ENCODE measurements at regions not wholly inside any gene's neighbourhood (a gene's known extent, or its start where the extent isn't known, plus 50 kb on each side); places are given as distances from the start of the nearest gene placed in this dataset.

DNA sequence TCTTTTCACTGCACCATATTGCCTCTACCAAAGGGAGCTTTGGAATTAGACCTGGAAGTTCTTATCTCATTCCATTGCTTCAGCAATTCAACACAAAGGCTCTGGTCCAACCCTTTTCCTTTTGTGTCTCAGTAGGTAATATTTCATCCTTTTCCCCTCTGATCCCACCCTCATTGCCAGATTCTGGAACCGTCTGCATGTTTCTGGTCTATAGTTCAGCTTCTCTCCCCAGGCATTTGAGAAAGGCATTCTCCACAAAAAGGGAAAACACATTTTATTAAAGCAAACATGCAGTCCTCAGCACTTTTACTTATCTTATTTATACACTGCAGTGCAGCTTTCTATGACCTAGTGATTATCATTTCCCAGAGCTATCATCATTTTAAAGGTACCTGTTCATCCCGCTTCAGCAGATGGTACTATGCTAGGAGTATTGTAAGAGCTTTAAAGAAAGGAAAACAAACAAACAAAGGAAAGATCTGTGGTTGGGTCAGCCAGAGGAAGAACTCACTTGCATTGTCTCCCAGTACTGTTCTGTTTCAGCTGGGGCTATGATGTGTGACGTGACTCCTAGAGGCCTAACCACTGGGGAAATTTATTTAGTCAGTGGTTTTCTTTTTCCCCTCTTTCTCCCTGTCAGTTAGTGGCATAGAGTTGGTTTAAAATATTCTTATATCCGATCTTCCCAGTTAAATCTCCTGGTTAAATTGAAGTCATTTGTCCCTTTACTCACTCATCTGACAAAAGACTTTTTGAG, 269.2 kb downstream of the TMEM38B start (continued):
- TF ChIP-seq, protein P1, sequence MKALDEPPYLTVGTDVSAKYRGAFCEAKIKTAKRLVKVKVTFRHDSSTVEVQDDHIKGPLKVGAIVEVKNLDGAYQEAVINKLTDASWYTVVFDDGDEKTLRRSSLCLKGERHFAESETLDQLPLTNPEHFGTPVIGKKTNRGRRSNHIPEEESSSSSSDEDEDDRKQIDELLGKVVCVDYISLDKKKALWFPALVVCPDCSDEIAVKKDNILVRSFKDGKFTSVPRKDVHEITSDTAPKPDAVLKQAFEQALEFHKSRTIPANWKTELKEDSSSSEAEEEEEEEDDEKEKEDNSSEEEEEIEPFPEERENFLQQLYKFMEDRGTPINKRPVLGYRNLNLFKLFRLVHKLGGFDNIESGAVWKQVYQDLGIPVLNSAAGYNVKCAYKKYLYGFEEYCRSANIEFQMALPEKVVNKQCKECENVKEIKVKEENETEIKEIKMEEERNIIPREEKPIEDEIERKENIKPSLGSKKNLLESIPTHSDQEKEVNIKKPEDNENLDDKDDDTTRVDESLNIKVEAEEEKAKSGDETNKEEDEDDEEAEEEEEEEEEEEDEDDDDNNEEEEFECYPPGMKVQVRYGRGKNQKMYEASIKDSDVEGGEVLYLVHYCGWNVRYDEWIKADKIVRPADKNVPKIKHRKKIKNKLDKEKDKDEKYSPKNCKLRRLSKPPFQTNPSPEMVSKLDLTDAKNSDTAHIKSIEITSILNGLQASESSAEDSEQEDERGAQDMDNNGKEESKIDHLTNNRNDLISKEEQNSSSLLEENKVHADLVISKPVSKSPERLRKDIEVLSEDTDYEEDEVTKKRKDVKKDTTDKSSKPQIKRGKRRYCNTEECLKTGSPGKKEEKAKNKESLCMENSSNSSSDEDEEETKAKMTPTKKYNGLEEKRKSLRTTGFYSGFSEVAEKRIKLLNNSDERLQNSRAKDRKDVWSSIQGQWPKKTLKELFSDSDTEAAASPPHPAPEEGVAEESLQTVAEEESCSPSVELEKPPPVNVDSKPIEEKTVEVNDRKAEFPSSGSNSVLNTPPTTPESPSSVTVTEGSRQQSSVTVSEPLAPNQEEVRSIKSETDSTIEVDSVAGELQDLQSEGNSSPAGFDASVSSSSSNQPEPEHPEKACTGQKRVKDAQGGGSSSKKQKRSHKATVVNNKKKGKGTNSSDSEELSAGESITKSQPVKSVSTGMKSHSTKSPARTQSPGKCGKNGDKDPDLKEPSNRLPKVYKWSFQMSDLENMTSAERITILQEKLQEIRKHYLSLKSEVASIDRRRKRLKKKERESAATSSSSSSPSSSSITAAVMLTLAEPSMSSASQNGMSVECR (CRISPR knock-in tag; IDR thresholded peaks at IDR 0.05; ENCODE audit: borderline replicate concordance): no peak
- TF ChIP-seq, protein P2, sequence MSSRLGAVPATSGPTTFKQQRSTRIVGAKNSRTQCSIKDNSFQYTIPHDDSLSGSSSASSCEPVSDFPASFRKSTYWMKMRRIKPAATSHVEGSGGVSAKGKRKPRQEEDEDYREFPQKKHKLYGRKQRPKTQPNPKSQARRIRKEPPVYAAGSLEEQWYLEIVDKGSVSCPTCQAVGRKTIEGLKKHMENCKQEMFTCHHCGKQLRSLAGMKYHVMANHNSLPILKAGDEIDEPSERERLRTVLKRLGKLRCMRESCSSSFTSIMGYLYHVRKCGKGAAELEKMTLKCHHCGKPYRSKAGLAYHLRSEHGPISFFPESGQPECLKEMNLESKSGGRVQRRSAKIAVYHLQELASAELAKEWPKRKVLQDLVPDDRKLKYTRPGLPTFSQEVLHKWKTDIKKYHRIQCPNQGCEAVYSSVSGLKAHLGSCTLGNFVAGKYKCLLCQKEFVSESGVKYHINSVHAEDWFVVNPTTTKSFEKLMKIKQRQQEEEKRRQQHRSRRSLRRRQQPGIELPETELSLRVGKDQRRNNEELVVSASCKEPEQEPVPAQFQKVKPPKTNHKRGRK (CRISPR knock-in tag; IDR thresholded peaks at IDR 0.05; ENCODE audit: borderline replicate concordance): no peak
- TF ChIP-seq GTF2I (CRISPR knock-in tag; conservative IDR thresholded peaks at IDR 0.05) (no peak), CBFB (CRISPR knock-in tag; IDR thresholded peaks at IDR 0.05; ENCODE audit: low read depth) (no peak), ETV6 (CRISPR knock-in tag; IDR thresholded peaks at IDR 0.05) (no peak), ZNF396 (CRISPR knock-in tag; IDR thresholded peaks at IDR 0.05; ENCODE audit: borderline replicate concordance) (no peak)
- TF ChIP-seq, protein P3, sequence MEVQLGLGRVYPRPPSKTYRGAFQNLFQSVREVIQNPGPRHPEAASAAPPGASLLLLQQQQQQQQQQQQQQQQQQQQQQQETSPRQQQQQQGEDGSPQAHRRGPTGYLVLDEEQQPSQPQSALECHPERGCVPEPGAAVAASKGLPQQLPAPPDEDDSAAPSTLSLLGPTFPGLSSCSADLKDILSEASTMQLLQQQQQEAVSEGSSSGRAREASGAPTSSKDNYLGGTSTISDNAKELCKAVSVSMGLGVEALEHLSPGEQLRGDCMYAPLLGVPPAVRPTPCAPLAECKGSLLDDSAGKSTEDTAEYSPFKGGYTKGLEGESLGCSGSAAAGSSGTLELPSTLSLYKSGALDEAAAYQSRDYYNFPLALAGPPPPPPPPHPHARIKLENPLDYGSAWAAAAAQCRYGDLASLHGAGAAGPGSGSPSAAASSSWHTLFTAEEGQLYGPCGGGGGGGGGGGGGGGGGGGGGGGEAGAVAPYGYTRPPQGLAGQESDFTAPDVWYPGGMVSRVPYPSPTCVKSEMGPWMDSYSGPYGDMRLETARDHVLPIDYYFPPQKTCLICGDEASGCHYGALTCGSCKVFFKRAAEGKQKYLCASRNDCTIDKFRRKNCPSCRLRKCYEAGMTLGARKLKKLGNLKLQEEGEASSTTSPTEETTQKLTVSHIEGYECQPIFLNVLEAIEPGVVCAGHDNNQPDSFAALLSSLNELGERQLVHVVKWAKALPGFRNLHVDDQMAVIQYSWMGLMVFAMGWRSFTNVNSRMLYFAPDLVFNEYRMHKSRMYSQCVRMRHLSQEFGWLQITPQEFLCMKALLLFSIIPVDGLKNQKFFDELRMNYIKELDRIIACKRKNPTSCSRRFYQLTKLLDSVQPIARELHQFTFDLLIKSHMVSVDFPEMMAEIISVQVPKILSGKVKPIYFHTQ (CRISPR knock-in tag; IDR thresholded peaks at IDR 0.05): no peak
- TF ChIP-seq, protein P4, sequence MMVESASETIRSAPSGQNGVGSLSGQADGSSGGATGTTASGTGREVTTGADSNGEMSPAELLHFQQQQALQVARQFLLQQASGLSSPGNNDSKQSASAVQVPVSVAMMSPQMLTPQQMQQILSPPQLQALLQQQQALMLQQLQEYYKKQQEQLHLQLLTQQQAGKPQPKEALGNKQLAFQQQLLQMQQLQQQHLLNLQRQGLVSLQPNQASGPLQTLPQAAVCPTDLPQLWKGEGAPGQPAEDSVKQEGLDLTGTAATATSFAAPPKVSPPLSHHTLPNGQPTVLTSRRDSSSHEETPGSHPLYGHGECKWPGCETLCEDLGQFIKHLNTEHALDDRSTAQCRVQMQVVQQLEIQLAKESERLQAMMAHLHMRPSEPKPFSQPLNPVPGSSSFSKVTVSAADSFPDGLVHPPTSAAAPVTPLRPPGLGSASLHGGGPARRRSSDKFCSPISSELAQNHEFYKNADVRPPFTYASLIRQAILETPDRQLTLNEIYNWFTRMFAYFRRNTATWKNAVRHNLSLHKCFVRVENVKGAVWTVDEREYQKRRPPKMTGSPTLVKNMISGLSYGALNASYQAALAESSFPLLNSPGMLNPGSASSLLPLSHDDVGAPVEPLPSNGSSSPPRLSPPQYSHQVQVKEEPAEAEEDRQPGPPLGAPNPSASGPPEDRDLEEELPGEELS (CRISPR knock-in tag; IDR thresholded peaks at IDR 0.05): no peak
- TF ChIP-seq, protein P5, sequence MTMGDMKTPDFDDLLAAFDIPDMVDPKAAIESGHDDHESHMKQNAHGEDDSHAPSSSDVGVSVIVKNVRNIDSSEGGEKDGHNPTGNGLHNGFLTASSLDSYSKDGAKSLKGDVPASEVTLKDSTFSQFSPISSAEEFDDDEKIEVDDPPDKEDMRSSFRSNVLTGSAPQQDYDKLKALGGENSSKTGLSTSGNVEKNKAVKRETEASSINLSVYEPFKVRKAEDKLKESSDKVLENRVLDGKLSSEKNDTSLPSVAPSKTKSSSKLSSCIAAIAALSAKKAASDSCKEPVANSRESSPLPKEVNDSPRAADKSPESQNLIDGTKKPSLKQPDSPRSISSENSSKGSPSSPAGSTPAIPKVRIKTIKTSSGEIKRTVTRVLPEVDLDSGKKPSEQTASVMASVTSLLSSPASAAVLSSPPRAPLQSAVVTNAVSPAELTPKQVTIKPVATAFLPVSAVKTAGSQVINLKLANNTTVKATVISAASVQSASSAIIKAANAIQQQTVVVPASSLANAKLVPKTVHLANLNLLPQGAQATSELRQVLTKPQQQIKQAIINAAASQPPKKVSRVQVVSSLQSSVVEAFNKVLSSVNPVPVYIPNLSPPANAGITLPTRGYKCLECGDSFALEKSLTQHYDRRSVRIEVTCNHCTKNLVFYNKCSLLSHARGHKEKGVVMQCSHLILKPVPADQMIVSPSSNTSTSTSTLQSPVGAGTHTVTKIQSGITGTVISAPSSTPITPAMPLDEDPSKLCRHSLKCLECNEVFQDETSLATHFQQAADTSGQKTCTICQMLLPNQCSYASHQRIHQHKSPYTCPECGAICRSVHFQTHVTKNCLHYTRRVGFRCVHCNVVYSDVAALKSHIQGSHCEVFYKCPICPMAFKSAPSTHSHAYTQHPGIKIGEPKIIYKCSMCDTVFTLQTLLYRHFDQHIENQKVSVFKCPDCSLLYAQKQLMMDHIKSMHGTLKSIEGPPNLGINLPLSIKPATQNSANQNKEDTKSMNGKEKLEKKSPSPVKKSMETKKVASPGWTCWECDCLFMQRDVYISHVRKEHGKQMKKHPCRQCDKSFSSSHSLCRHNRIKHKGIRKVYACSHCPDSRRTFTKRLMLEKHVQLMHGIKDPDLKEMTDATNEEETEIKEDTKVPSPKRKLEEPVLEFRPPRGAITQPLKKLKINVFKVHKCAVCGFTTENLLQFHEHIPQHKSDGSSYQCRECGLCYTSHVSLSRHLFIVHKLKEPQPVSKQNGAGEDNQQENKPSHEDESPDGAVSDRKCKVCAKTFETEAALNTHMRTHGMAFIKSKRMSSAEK (CRISPR knock-in tag; IDR thresholded peaks at IDR 0.05; ENCODE audit: borderline replicate concordance): no peak

DNA sequence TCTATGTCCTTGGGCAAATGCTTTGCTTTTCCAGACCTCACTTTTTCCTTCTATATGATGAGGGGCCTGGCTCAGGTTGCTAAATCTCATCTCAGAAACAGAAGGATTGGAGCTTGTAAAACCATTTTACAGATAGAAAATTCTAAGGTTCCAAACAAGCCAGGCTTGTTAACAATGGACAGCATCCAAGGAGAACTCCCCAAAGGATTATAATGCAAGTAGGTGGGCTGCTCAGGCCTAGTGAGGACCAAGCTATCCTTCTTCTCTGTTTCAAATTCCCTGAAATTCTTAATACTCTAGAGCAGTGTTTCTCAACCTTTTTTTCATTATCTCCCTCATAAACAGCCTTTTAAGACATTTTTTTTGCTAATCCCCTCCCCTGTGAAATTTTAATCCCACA, 269.8 kb downstream of the TMEM38B start:
- no peaks in the 10 kb centered on the region for H3K9me3 Mint-ChIP-seq
- no peak overlapping the region for H3K27ac Mint-ChIP-seq
- ChIA-PET CTCF (no interaction called here), POLR2A (no interaction called here)
- DNase-seq (ENCODE audit: low spot score) (no peak), ATAC-seq (no peak)
- H3K4me3 Mint-ChIP-seq: no peak overlapping the region
- no peaks in the 10 kb centered on the region for H3K36me3 Mint-ChIP-seq
- H3K27me3 Mint-ChIP-seq (ENCODE audit: low read depth): no peaks in the 10 kb centered on the region
- H3K4me1 Mint-ChIP-seq: peaks cover 37% of the 10 kb centered on the region
- TF ChIP-seq, protein P6, sequence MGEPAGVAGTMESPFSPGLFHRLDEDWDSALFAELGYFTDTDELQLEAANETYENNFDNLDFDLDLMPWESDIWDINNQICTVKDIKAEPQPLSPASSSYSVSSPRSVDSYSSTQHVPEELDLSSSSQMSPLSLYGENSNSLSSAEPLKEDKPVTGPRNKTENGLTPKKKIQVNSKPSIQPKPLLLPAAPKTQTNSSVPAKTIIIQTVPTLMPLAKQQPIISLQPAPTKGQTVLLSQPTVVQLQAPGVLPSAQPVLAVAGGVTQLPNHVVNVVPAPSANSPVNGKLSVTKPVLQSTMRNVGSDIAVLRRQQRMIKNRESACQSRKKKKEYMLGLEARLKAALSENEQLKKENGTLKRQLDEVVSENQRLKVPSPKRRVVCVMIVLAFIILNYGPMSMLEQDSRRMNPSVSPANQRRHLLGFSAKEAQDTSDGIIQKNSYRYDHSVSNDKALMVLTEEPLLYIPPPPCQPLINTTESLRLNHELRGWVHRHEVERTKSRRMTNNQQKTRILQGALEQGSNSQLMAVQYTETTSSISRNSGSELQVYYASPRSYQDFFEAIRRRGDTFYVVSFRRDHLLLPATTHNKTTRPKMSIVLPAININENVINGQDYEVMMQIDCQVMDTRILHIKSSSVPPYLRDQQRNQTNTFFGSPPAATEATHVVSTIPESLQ (CRISPR knock-in tag; IDR thresholded peaks at IDR 0.05): no peak
- TF ChIP-seq, protein P7, sequence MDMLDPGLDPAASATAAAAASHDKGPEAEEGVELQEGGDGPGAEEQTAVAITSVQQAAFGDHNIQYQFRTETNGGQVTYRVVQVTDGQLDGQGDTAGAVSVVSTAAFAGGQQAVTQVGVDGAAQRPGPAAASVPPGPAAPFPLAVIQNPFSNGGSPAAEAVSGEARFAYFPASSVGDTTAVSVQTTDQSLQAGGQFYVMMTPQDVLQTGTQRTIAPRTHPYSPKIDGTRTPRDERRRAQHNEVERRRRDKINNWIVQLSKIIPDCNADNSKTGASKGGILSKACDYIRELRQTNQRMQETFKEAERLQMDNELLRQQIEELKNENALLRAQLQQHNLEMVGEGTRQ (CRISPR knock-in tag; IDR thresholded peaks at IDR 0.05): no peak
- TF ChIP-seq SOX15 (CRISPR knock-in tag; IDR thresholded peaks at IDR 0.05) (no peak), FOXJ3 (CRISPR knock-in tag; IDR thresholded peaks at IDR 0.05; ENCODE audit: borderline replicate concordance) (no peak), FOXP1 (CRISPR knock-in tag; IDR thresholded peaks at IDR 0.05; ENCODE audit: borderline replicate concordance) (no peak)
- TF ChIP-seq, protein P8, sequence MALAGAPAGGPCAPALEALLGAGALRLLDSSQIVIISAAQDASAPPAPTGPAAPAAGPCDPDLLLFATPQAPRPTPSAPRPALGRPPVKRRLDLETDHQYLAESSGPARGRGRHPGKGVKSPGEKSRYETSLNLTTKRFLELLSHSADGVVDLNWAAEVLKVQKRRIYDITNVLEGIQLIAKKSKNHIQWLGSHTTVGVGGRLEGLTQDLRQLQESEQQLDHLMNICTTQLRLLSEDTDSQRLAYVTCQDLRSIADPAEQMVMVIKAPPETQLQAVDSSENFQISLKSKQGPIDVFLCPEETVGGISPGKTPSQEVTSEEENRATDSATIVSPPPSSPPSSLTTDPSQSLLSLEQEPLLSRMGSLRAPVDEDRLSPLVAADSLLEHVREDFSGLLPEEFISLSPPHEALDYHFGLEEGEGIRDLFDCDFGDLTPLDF (CRISPR knock-in tag; IDR thresholded peaks at IDR 0.05): no peak

Data from WTC11 (cell line).